ENCODE measurements at regions not wholly inside any gene's neighbourhood (a gene's known extent, or its start where the extent isn't known, plus 50 kb on each side); places are given as distances from the start of the nearest gene placed in this dataset.

DNA sequence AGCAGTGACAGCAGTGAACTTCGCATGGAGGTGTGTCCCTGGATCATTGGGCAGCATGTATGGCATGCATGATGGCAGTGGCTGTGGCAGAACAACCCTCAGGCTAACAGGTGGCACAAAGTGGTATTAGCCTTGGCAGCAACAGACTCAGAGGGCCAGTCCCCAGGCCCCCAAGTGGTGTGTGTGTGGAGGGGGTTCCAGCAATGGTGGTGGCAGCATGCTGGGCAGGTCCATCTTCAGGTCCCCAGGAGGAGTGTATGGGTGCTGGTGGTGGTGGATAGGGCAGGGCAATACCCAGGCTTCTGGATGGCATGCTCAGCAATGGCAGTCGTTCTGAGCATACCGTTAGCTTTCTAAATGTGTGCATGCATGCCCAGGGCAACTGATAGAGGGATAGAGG lies 923.7 kb downstream of the PDHA2 start:
- intact Hi-C loops (cut with DNase I; ENCODE audit: low total_unique reads) (no loop called here), in situ Hi-C loops (cut with MboI; ENCODE audit: low pct_ligation_motif_present in 1 of 4, low pct_unique_long_range_greater_than_20kb in 1 of 4, low sequenced_read_pairs in 3 of 4) (no loop called here)
- TF ChIP-seq, protein P1, sequence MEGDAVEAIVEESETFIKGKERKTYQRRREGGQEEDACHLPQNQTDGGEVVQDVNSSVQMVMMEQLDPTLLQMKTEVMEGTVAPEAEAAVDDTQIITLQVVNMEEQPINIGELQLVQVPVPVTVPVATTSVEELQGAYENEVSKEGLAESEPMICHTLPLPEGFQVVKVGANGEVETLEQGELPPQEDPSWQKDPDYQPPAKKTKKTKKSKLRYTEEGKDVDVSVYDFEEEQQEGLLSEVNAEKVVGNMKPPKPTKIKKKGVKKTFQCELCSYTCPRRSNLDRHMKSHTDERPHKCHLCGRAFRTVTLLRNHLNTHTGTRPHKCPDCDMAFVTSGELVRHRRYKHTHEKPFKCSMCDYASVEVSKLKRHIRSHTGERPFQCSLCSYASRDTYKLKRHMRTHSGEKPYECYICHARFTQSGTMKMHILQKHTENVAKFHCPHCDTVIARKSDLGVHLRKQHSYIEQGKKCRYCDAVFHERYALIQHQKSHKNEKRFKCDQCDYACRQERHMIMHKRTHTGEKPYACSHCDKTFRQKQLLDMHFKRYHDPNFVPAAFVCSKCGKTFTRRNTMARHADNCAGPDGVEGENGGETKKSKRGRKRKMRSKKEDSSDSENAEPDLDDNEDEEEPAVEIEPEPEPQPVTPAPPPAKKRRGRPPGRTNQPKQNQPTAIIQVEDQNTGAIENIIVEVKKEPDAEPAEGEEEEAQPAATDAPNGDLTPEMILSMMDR (IDR thresholded peaks at IDR 0.05): no peak
- TF ChIP-seq POLR2A (IDR thresholded peaks at IDR 0.05) (no peak), EP300 (IDR thresholded peaks at IDR 0.05; ENCODE audit: low read depth) (no peak), POLR2AphosphoS5 (IDR thresholded peaks at IDR 0.05) (no peak)
- 81% methylated on average over 3 of the region's 3 CpGs; no CpG with 5 or more reads in 1 of the 2 donors for WGBS, 2 donors (ENCODE audit: low coverage in 1 of 2)
- Histone ChIP-seq H3K4me1 (no peaks in the 10 kb centered on the region), H3K9me3 (no peaks in the 10 kb centered on the region), H3K4me3 (no peak overlapping the region), H3K27me3 (no peaks in the 10 kb centered on the region), H3K36me3 (no peaks in the 10 kb centered on the region), H3K27ac (no peak overlapping the region)
- no peak for DNase-seq

DNA sequence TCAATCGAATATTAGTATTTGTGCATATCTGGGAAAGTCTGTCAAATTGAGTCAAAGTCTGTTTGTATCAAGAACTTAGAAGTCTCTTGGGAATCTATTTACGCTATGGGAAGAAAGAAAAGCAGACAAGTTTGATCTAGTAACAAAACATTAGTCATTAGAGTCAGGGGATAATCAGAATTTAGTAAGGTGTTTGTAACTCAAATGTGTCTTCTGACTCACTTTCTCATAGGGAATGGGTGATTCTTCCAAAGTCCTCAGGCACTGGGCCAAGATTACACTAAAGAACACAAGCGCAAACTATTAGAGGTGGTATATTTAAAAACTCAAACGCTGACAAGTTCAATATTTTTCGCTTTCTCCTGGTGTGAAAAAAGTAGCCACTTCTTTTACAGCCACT lies 926.5 kb downstream of the PDHA2 start:
- Histone ChIP-seq H3K4me3 (no peak overlapping the region), H3K4me1 (no peaks in the 10 kb centered on the region), H3K27me3 (no peaks in the 10 kb centered on the region), H3K36me3 (no peaks in the 10 kb centered on the region), H3K27ac (no peak overlapping the region), H3K9me3 (no peaks in the 10 kb centered on the region)
- intact Hi-C loops (cut with DNase I; ENCODE audit: low total_unique reads): no loop called here
- in situ Hi-C loops (cut with MboI; ENCODE audit: low pct_ligation_motif_present in 1 of 4, low pct_unique_long_range_greater_than_20kb in 1 of 4, low sequenced_read_pairs in 3 of 4): no loop called here
- 72 to 79% methylated on average over 5 of the region's 5 CpGs for WGBS, 2 donors (ENCODE audit: low coverage in 1 of 2)
- TF ChIP-seq, protein P1 (IDR thresholded peaks at IDR 0.05): no peak
- TF ChIP-seq EP300 (IDR thresholded peaks at IDR 0.05; ENCODE audit: low read depth): no peak
- TF ChIP-seq POLR2AphosphoS5 (IDR thresholded peaks at IDR 0.05): no peak
- TF ChIP-seq POLR2A (IDR thresholded peaks at IDR 0.05): no peak
- no peak for DNase-seq

GRCh38 chr4:96767815-96768480 lies 928.1 kb downstream of the PDHA2 start:
- in situ Hi-C loops (cut with MboI; ENCODE audit: low pct_ligation_motif_present in 1 of 4, low pct_unique_long_range_greater_than_20kb in 1 of 4, low sequenced_read_pairs in 3 of 4) (no loop called here), intact Hi-C loops (cut with DNase I; ENCODE audit: low total_unique reads) (no loop called here)
- no peaks in the 10 kb centered on the region for H3K36me3 ChIP-seq
- TF ChIP-seq, protein P1 (IDR thresholded peaks at IDR 0.05): no peak
- no peak for TF ChIP-seq POLR2AphosphoS5 (IDR thresholded peaks at IDR 0.05)
- TF ChIP-seq POLR2A (IDR thresholded peaks at IDR 0.05): no peak
- no peak for TF ChIP-seq EP300 (IDR thresholded peaks at IDR 0.05; ENCODE audit: low read depth)
- no peaks in the 10 kb centered on the region for H3K9me3 ChIP-seq
- no peak overlapping the region for H3K27ac ChIP-seq
- 86% methylated on average over 5 of the region's 5 CpGs for WGBS, 2 donors (ENCODE audit: low coverage in 1 of 2)
- no peaks in the 10 kb centered on the region for H3K4me1 ChIP-seq
- no peak for DNase-seq
- H3K4me3 ChIP-seq: no peak overlapping the region
- no peaks in the 10 kb centered on the region for H3K27me3 ChIP-seq

GRCh38 chr4:96775501-96775900 lies 935.6 kb downstream of the PDHA2 start:
- TF ChIP-seq, protein P1 (IDR thresholded peaks at IDR 0.05): no peak
- TF ChIP-seq POLR2AphosphoS5 (IDR thresholded peaks at IDR 0.05) (no peak), POLR2A (IDR thresholded peaks at IDR 0.05) (no peak), EP300 (IDR thresholded peaks at IDR 0.05; ENCODE audit: low read depth) (no peak)
- in situ Hi-C loops (cut with MboI; ENCODE audit: low pct_ligation_motif_present in 1 of 4, low pct_unique_long_range_greater_than_20kb in 1 of 4, low sequenced_read_pairs in 3 of 4) (no loop called here), intact Hi-C loops (cut with DNase I; ENCODE audit: low total_unique reads) (no loop called here)
- no peak overlapping the region for H3K4me3 ChIP-seq
- no peaks in the 10 kb centered on the region for H3K36me3 ChIP-seq
- no peaks in the 10 kb centered on the region for H3K9me3 ChIP-seq
- no peak for DNase-seq
- H3K27me3 ChIP-seq: no peaks in the 10 kb centered on the region
- 86 to 100% methylated on average over 1 to 2 of the region's 2 CpGs for WGBS, 2 donors (ENCODE audit: low coverage in 1 of 2)
- no peak overlapping the region for H3K27ac ChIP-seq
- no peaks in the 10 kb centered on the region for H3K4me1 ChIP-seq

Measured in transverse colon (tissue), 4 donors.